ENCODE measurements at regions not wholly inside any gene's neighbourhood (a gene's known extent, or its start where the extent isn't known, plus 50 kb on each side); places are given as distances from the start of the nearest gene placed in this dataset.
A peak's percentile ranks its signal among the peaks of the same experiment; 100 is the strongest.

DNA sequence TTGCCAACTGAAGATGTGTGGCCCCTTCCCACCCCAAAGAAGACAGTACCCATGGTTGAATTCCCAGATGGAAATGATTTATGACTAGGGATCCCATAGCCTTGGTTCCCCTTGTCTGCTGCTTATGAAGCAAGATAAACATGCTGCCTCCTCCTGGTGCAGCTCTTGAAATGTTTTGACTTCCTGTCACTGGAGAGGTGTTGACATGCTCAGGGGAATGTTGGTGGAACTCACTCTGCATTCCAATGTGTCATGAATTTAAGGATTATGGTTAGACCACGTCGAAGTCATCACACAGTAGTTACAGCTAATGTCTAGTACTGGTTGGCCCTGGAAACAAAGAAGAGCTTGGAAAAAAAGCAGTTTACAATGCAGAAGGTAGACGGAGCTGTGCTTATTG is 69.0 kb upstream of the FAM110C start:
- BruUV-seq (replicated peaks), result no TSS peak
- Mint-ChIP-seq H3K4me3 (ENCODE audit: unreplicated experiment) (no peak overlapping the region), H3K27ac (ENCODE audit: low read depth, unreplicated experiment) (peak overlapping the region; percentile 34), H3K4me1 (ENCODE audit: insufficient read depth, unreplicated experiment) (peaks cover 7% of the 10 kb centered on the region), H3K27me3 (ENCODE audit: insufficient read depth, unreplicated experiment) (no peaks in the 10 kb centered on the region), H3K9me3 (ENCODE audit: unreplicated experiment) (no peaks in the 10 kb centered on the region), H3K36me3 (ENCODE audit: insufficient read depth, unreplicated experiment) (no peaks in the 10 kb centered on the region)
- intact Hi-C loops (cut with micrococcal nuclease), result no loop called here
- ChIA-PET POLR2A (interaction anchor here (0.8 to 1.6 kb wide), 6 partner anchors 9 to 82 kb away, joined by 3 to 8 read pairs (median 3); partner anchors contain the start of gene FAM110C), CTCF (interaction anchor here (0.6 to 1.6 kb wide), 11 partner anchors 10 to 523 kb away, joined by 3 to 6 read pairs (median 4); no protein-coding TSS in a partner anchor)
- TF ChIP-seq, protein P1, sequence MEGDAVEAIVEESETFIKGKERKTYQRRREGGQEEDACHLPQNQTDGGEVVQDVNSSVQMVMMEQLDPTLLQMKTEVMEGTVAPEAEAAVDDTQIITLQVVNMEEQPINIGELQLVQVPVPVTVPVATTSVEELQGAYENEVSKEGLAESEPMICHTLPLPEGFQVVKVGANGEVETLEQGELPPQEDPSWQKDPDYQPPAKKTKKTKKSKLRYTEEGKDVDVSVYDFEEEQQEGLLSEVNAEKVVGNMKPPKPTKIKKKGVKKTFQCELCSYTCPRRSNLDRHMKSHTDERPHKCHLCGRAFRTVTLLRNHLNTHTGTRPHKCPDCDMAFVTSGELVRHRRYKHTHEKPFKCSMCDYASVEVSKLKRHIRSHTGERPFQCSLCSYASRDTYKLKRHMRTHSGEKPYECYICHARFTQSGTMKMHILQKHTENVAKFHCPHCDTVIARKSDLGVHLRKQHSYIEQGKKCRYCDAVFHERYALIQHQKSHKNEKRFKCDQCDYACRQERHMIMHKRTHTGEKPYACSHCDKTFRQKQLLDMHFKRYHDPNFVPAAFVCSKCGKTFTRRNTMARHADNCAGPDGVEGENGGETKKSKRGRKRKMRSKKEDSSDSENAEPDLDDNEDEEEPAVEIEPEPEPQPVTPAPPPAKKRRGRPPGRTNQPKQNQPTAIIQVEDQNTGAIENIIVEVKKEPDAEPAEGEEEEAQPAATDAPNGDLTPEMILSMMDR (IDR thresholded peaks at IDR 0.05; ENCODE audit: unreplicated experiment), result no peak
- DNase-seq (ENCODE audit: unreplicated experiment), result peak; percentile 25

DNA sequence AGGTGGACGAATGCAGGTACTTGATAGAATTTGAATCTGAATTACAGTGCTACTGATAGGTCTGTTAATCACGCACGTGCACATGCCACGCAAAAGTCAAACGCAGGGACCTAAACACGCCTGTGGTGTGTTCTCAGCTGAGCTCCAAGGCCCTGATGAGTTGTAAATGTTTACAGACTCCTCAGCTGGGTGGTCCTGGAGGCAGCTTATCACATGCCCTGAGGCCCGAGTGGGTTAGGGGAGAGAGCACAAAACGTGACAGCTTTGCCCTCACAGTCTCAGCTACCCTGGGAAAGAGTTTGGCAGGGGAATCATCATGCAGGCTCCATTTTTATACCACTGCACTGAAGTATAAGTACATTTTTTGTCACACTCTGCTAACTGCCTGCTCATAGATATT is 68.3 kb upstream of the FAM110C start:
- TF ChIP-seq, protein P1 (IDR thresholded peaks at IDR 0.05; ENCODE audit: unreplicated experiment), result no peak
- BruUV-seq (replicated peaks), result no TSS peak
- DNase-seq (ENCODE audit: unreplicated experiment), result no peak
- Mint-ChIP-seq H3K27me3 (ENCODE audit: insufficient read depth, unreplicated experiment) (no peaks in the 10 kb centered on the region), H3K4me1 (ENCODE audit: insufficient read depth, unreplicated experiment) (peaks cover 7% of the 10 kb centered on the region), H3K27ac (ENCODE audit: low read depth, unreplicated experiment) (no peak overlapping the region), H3K4me3 (ENCODE audit: unreplicated experiment) (no peak overlapping the region), H3K9me3 (ENCODE audit: unreplicated experiment) (no peaks in the 10 kb centered on the region), H3K36me3 (ENCODE audit: insufficient read depth, unreplicated experiment) (no peaks in the 10 kb centered on the region)
- intact Hi-C loops (cut with micrococcal nuclease), result no loop called here
- ChIA-PET POLR2A (interaction anchor here (0.9 to 1.6 kb wide), 5 partner anchors 9 to 70 kb away, joined by 3 to 8 read pairs (median 3); partner anchors contain the start of gene FAM110C), CTCF (interaction anchor here (0.6 to 1.5 kb wide), 7 partner anchors 11 to 524 kb away, joined by 3 to 4 read pairs (median 3); no protein-coding TSS in a partner anchor)

DNA sequence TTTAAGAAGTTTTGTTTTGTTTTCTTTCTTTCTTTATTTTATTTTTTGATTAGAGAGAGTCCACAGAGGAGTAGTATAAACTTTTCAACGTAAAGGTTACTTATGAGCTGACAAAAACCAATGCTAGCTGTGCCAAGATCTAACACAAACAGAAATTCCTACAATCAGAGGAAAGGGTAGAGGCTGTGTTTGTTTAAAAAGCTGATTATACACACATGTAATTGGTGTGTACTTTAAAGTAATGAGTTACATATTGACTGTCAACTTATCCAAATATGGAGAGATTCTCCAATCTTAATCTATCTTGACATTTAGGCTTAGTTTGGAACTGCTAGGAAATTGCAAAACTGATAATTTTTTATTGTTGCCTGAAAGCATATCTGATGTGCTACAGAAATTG is 63.7 kb upstream of the FAM110C start:
- H3K27ac Mint-ChIP-seq (ENCODE audit: low read depth, unreplicated experiment), result no peak overlapping the region
- H3K4me1 Mint-ChIP-seq (ENCODE audit: insufficient read depth, unreplicated experiment), result no peaks in the 10 kb centered on the region
- BruUV-seq (replicated peaks), result no TSS peak
- ChIA-PET POLR2A (no interaction called here), CTCF (no interaction called here)
- no peak for DNase-seq (ENCODE audit: unreplicated experiment)
- H3K4me3 Mint-ChIP-seq (ENCODE audit: unreplicated experiment), result no peak overlapping the region
- H3K9me3 Mint-ChIP-seq (ENCODE audit: unreplicated experiment), result peaks cover 10% of the 10 kb centered on the region
- no peaks in the 10 kb centered on the region for H3K36me3 Mint-ChIP-seq (ENCODE audit: insufficient read depth, unreplicated experiment)
- TF ChIP-seq, protein P1 (IDR thresholded peaks at IDR 0.05; ENCODE audit: unreplicated experiment), result no peak
- H3K27me3 Mint-ChIP-seq (ENCODE audit: insufficient read depth, unreplicated experiment), result no peaks in the 10 kb centered on the region
- intact Hi-C loops (cut with micrococcal nuclease), result no loop called here

DNA sequence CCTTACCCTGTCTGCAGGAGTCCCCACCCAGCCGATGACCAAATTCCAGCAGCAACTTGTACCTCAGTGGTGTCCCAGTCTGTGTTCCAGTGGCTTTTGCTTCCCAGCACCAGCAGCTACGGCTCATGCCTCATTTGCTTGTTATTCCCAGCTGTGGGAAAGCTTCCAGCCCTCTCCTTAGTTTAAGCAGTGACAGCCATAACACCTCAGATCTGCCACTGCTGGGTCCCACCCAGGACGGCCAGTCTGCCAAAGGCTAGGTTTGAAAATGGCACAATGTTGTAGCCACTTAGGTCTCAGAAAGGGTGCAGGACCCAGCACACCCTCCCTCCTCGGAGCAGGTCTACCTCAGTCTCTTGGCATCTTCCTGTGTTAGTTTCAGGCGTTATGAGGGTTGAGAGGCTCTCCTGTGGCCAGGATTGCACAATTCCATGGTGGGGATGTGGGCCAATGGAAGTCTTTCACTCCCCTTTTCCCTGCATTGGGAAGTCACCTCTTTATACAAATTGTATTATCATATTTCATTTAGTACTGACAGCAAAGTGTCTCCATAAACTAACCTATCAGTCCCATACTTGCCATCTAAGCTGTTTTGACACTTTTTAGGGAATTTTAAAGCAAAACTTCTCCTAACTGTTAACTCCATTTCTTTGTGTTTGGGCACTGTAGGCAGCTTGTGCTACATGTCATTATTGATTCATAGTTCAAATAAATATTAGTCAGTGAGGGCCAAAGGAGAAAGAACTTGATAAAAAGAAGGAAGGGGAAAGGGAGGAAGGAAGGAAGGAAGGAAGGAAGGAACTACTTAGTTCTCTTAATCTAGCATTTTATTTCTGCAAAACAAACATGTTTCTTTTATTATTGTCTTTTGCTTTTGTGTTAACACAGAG is 62.9 kb upstream of the FAM110C start:
- Mint-ChIP-seq H3K9me3 (ENCODE audit: unreplicated experiment) (peaks cover 10% of the 10 kb centered on the region), H3K27ac (ENCODE audit: low read depth, unreplicated experiment) (no peak overlapping the region), H3K4me3 (ENCODE audit: unreplicated experiment) (no peak overlapping the region), H3K36me3 (ENCODE audit: insufficient read depth, unreplicated experiment) (no peaks in the 10 kb centered on the region), H3K4me1 (ENCODE audit: insufficient read depth, unreplicated experiment) (no peaks in the 10 kb centered on the region), H3K27me3 (ENCODE audit: insufficient read depth, unreplicated experiment) (no peaks in the 10 kb centered on the region)
- intact Hi-C loops (cut with micrococcal nuclease), result no loop called here
- no TSS peak for BruUV-seq (replicated peaks)
- ChIA-PET CTCF (interaction anchor here (0.6 to 0.7 kb wide), 2 partner anchors 31 to 86 kb away, joined by 3 to 4 read pairs; no protein-coding TSS in a partner anchor), POLR2A (no interaction called here)
- TF ChIP-seq, protein P1 (IDR thresholded peaks at IDR 0.05; ENCODE audit: unreplicated experiment), result no peak
- DNase-seq (ENCODE audit: unreplicated experiment), result no peak

Data from MCF 10A (cell line).